ENCODE measurements at regions not wholly inside any gene's neighbourhood (a gene's known extent, or its start where the extent isn't known, plus 50 kb on each side); places are given as distances from the start of the nearest gene placed in this dataset.

GRCh38 chr10:107232013-107232412 is 67.5 kb upstream of the SORCS1 start:
- TF ChIP-seq POLR2AphosphoS5 (IDR thresholded peaks at IDR 0.05) = no peak
- TF ChIP-seq, protein P1, sequence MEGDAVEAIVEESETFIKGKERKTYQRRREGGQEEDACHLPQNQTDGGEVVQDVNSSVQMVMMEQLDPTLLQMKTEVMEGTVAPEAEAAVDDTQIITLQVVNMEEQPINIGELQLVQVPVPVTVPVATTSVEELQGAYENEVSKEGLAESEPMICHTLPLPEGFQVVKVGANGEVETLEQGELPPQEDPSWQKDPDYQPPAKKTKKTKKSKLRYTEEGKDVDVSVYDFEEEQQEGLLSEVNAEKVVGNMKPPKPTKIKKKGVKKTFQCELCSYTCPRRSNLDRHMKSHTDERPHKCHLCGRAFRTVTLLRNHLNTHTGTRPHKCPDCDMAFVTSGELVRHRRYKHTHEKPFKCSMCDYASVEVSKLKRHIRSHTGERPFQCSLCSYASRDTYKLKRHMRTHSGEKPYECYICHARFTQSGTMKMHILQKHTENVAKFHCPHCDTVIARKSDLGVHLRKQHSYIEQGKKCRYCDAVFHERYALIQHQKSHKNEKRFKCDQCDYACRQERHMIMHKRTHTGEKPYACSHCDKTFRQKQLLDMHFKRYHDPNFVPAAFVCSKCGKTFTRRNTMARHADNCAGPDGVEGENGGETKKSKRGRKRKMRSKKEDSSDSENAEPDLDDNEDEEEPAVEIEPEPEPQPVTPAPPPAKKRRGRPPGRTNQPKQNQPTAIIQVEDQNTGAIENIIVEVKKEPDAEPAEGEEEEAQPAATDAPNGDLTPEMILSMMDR (IDR thresholded peaks at IDR 0.05) = no peak
- no peak for TF ChIP-seq POLR2A (IDR thresholded peaks at IDR 0.05)

Data from upper lobe of left lung (tissue), 4 donors.